AG08395 (cell line): ENCODE measurements at regions not wholly inside any gene's neighbourhood (a gene's known extent, or its start where the extent isn't known, plus 50 kb on each side); places are given as distances from the start of the nearest gene placed in this dataset.

Source experiments
- DNase-seq: peaks from one replicate; pipeline ENCODE4 v3.0.0; 2012; ENCODE audit warnings: mixed read lengths, low spot score

- DNase-seq = peak; percentile 6
These were observed 641.0 kb downstream of the FGF9 start for GRCh38 chr13:22311734-22312404.

GRCh38 chr13:22312405-22312803, 641.5 kb downstream of the FGF9 start:
- no peak for DNase-seq

GRCh38 chr13:22316494-22317025, 645.7 kb downstream of the FGF9 start:
- no peak for DNase-seq

- DNase-seq = no peak
These were observed 650.1 kb downstream of the FGF9 start for GRCh38 chr13:22320991-22321390.

GRCh38 chr13:22325761-22326160, 654.9 kb downstream of the FGF9 start:
- DNase-seq = no peak

GRCh38 chr13:22332416-22332815, 661.5 kb downstream of the FGF9 start:
- DNase-seq = no peak

- no peak for DNase-seq
These were observed 665.6 kb downstream of the FGF9 start for GRCh38 chr13:22336460-22336859.

- peak; percentile 47 for DNase-seq
These were observed 686.3 kb downstream of the FGF9 start for GRCh38 chr13:22357132-22357531.

GRCh38 chr13:22369090-22369489, 698.2 kb downstream of the FGF9 start:
- no peak for DNase-seq

- DNase-seq = no peak
These were observed 699.0 kb downstream of the FGF9 start for GRCh38 chr13:22369840-22370239.

- no peak for DNase-seq
These were observed 701.4 kb downstream of the FGF9 start for GRCh38 chr13:22372261-22372660.

GRCh38 chr13:22375151-22375550, 704.3 kb downstream of the FGF9 start:
- no peak for DNase-seq

GRCh38 chr13:22387899-22388298, 717.0 kb downstream of the FGF9 start:
- no peak for DNase-seq

- no peak for DNase-seq
These were observed 729.0 kb downstream of the FGF9 start for GRCh38 chr13:22399801-22400420.

GRCh38 chr13:22402682-22403081, 731.8 kb downstream of the FGF9 start:
- no peak for DNase-seq

GRCh38 chr13:22403144-22403543, 732.3 kb downstream of the FGF9 start:
- DNase-seq = no peak

- no peak for DNase-seq
These were observed 735.0 kb downstream of the FGF9 start for GRCh38 chr13:22405891-22406290.

GRCh38 chr13:22412452-22412851, 741.6 kb downstream of the FGF9 start:
- DNase-seq = no peak

GRCh38 chr13:22422023-22422422, 751.1 kb downstream of the FGF9 start:
- DNase-seq = no peak

GRCh38 chr13:22422712-22423111, 751.8 kb downstream of the FGF9 start:
- no peak for DNase-seq

GRCh38 chr13:22423261-22423660, 752.4 kb downstream of the FGF9 start:
- DNase-seq = no peak

- DNase-seq = no peak
These were observed 754.2 kb downstream of the FGF9 start for GRCh38 chr13:22425087-22425486.

GRCh38 chr13:22427066-22427465, 753.7 kb upstream of the SGCG start:
- DNase-seq = no peak

GRCh38 chr13:22427783-22428182, 753.0 kb upstream of the SGCG start:
- no peak for DNase-seq
